ENCODE measurements at regions not wholly inside any gene's neighbourhood (a gene's known extent, or its start where the extent isn't known, plus 50 kb on each side); places are given as distances from the start of the nearest gene placed in this dataset.
A peak's percentile ranks its signal among the peaks of the same experiment; 100 is the strongest.

DNA sequence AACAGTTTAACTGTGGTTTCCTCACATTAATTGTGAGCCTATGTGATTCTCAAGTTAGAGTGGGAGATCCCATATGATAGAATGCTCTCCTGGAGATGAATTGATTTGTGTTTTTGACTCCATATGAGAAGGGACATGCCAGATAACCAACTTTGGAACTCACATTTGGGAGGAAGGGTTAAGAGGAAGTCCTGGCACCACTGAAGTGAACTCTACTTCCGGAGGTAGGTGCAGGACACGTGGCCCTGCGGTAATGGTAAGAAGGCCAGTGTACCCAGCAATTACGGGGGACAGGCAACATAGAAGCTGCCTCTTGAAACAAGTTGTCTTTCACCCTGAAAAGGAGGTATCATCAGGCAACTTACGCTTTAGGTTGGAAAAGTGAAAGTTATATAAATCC is 146.6 kb upstream of the RFX3 start:
- H3K4me3 ChIP-seq (ENCODE audit: low read depth, low read length) = no peak overlapping the region
- no peak for DNase-seq (ENCODE audit: low read depth)
- TF ChIP-seq, protein P1, sequence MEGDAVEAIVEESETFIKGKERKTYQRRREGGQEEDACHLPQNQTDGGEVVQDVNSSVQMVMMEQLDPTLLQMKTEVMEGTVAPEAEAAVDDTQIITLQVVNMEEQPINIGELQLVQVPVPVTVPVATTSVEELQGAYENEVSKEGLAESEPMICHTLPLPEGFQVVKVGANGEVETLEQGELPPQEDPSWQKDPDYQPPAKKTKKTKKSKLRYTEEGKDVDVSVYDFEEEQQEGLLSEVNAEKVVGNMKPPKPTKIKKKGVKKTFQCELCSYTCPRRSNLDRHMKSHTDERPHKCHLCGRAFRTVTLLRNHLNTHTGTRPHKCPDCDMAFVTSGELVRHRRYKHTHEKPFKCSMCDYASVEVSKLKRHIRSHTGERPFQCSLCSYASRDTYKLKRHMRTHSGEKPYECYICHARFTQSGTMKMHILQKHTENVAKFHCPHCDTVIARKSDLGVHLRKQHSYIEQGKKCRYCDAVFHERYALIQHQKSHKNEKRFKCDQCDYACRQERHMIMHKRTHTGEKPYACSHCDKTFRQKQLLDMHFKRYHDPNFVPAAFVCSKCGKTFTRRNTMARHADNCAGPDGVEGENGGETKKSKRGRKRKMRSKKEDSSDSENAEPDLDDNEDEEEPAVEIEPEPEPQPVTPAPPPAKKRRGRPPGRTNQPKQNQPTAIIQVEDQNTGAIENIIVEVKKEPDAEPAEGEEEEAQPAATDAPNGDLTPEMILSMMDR (IDR thresholded peaks at IDR 0.05; ENCODE audit: insufficient read depth, low read depth, low read length, missing control alignments) = no peak

DNA sequence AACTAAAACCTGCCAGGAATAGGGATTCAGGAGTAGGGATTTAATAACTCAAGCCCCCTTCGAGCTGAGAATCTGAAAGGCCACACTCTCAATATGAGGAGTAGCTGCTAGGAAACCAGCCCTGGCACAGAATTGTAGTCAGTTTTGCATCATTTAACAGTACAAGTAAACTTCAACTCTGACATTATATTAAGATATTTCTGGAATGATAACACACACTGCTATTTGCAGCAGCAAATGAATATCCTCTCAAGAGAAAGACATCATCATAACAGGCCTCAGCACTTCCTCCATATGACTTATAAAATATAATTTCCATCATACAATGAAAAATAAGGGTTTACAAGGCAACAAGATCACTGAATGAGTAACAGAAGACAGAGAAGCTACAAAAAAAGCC is 138.2 kb upstream of the RFX3 start:
- DNase-seq (ENCODE audit: low read depth) = no peak
- TF ChIP-seq, protein P1 (IDR thresholded peaks at IDR 0.05; ENCODE audit: insufficient read depth, low read depth, low read length, missing control alignments) = no peak
- H3K4me3 ChIP-seq (ENCODE audit: low read depth, low read length) = no peak overlapping the region

DNA sequence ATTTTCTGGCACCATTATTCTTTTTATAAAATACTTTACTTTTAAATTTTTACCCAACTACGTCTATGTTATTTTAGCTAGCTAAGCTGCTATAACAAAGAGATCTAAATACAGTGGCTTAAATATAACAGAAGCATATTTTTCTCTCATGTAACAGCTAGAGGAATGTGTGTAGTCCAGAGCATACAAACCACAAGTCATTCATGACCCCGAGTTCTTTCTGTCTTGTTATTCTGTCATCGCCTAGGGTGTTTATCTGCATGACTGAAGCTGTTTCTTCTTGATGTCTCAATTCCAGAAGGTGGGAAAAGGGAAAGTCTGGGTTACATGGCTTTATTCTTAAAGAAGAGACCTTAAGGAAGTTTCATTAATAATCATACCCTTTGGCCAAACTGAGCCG is 136.9 kb upstream of the RFX3 start:
- DNase-seq (ENCODE audit: low read depth) = no peak
- H3K4me3 ChIP-seq (ENCODE audit: low read depth, low read length) = no peak overlapping the region
- TF ChIP-seq, protein P1 (IDR thresholded peaks at IDR 0.05; ENCODE audit: insufficient read depth, low read depth, low read length, missing control alignments) = no peak

DNA sequence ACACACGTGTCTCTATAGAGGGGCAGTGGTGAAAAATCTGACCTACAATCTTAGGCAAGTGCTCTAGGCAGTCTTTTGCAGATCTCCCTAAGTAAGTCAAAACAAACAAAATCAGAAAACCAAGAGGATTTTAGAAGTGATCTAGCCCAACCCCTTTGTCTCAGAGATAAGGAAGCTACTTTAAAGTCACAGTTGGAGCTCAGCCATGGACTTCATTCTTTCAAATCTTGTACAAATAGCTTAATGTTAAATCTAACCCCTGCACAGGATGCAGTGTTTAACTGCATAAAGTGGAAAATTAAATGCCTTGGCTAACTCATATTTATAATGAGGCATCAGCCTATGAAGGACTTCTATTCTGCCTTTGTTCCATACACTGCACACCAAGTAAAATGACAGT is 135.1 kb upstream of the RFX3 start:
- no peak overlapping the region for H3K4me3 ChIP-seq (ENCODE audit: low read depth, low read length)
- TF ChIP-seq, protein P1 (IDR thresholded peaks at IDR 0.05; ENCODE audit: insufficient read depth, low read depth, low read length, missing control alignments) = no peak
- no peak for DNase-seq (ENCODE audit: low read depth)

DNA sequence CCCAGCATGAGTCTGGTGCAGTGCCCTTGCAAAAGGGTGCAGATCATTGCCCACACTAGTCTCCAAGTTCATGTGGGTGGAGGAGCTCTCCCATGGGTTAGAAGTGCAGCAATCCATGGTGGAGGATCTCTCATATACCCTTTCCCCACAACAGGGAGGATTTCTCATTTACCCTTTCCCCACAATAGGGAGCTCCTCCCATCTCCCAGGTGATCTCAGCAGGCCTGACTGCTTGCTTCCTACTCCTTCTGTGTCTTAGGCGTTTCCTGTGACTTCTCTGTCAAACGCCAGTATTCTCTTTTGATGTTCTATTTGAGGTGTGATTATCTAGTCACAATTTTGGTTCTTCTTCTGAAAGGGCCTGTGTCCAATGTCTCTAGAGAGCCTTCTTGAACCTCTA is 133.8 kb upstream of the RFX3 start:
- TF ChIP-seq, protein P1 (IDR thresholded peaks at IDR 0.05; ENCODE audit: insufficient read depth, low read depth, low read length, missing control alignments) = no peak
- no peak for DNase-seq (ENCODE audit: low read depth)
- no peak overlapping the region for H3K4me3 ChIP-seq (ENCODE audit: low read depth, low read length)

DNA sequence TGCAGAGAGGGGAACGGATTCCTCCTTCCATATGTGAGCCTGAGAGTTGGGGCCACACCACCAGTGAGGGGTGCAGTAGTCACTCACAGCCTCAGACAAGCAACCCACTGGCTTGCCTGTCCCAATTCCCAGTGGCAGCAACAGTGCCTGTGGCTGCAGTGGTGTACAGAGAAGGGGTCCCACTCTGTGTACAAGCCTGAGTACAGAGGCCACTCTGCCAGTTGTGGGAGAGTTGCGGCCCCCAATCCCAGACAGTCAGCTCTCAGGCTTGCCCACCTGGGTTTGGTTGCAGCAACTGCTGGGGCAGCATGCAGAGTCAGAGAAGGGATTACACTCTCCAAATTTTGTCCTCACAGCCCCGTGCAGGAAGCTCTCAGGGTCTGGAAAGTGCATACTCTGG is 133.2 kb upstream of the RFX3 start:
- no peak overlapping the region for H3K4me3 ChIP-seq (ENCODE audit: low read depth, low read length)

DNA sequence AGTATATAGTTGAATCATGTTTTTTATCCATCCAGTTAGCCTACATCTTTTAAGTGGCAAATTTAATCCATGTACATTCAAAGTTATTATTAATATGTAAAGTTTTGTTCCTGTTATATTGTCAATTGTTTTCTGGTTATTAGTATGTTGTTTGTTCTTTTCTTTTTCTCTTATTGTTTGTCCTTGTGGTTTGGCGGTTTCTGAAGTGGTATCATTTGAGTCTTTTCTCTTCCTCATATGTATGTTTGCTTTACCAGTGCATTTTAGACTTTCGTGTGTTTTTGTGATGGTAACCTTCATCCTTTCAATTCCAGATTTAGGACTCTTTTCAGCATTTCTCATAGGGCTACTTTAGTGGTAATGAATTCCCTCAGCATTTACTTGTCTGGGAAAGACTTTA is 130.4 kb upstream of the RFX3 start:
- peak; percentile 20 for DNase-seq (ENCODE audit: low read depth)
- TF ChIP-seq, protein P1 (IDR thresholded peaks at IDR 0.05; ENCODE audit: insufficient read depth, low read depth, low read length, missing control alignments) = no peak
- H3K4me3 ChIP-seq (ENCODE audit: low read depth, low read length) = no peak overlapping the region

More for the DNA sequence above, 133.2 kb upstream of the RFX3 start:
- no peak for DNase-seq (ENCODE audit: low read depth)
- TF ChIP-seq, protein P1 (IDR thresholded peaks at IDR 0.05; ENCODE audit: insufficient read depth, low read depth, low read length, missing control alignments) = no peak

Data from GM12865 (cell line).